ENCODE measurements at regions not wholly inside any gene's neighbourhood (a gene's known extent, or its start where the extent isn't known, plus 50 kb on each side); places are given as distances from the start of the nearest gene placed in this dataset.

- TF ChIP-seq, protein P1, sequence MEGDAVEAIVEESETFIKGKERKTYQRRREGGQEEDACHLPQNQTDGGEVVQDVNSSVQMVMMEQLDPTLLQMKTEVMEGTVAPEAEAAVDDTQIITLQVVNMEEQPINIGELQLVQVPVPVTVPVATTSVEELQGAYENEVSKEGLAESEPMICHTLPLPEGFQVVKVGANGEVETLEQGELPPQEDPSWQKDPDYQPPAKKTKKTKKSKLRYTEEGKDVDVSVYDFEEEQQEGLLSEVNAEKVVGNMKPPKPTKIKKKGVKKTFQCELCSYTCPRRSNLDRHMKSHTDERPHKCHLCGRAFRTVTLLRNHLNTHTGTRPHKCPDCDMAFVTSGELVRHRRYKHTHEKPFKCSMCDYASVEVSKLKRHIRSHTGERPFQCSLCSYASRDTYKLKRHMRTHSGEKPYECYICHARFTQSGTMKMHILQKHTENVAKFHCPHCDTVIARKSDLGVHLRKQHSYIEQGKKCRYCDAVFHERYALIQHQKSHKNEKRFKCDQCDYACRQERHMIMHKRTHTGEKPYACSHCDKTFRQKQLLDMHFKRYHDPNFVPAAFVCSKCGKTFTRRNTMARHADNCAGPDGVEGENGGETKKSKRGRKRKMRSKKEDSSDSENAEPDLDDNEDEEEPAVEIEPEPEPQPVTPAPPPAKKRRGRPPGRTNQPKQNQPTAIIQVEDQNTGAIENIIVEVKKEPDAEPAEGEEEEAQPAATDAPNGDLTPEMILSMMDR (IDR thresholded peaks at IDR 0.05) = no peak
- no peak for TF ChIP-seq RAD21 (IDR thresholded peaks at IDR 0.05; ENCODE audit: low read length)
- TF ChIP-seq ELF1 (IDR thresholded peaks at IDR 0.05) = no peak
- TF ChIP-seq, protein P2, sequence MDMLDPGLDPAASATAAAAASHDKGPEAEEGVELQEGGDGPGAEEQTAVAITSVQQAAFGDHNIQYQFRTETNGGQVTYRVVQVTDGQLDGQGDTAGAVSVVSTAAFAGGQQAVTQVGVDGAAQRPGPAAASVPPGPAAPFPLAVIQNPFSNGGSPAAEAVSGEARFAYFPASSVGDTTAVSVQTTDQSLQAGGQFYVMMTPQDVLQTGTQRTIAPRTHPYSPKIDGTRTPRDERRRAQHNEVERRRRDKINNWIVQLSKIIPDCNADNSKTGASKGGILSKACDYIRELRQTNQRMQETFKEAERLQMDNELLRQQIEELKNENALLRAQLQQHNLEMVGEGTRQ (IDR thresholded peaks at IDR 0.05; ENCODE audit: borderline replicate concordance, low read depth, low read length) = no peak
These were observed 126.4 kb downstream of the PJA1 start (continued) for GRCh38 chrX:69038816-69039215.

DNA sequence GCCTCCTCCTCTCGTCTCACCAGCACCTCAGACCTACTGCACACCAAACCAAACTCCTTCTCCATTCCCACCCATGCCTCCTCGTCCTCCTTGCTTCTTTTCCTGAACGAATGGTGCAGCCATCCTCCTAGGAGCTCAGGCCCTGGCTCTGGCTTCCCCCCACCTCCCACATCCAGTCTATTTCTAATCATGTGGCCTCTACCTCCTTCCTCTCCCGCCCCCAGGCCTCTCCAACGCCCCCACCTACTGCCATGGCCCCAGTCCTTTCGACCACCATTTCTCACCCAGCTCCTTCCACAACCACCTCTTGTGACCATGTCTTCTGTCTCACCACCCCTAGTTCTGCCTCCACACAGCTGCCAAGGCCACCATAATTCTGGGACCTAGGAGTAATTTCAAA lies 127.1 kb downstream of the PJA1 start:
- Histone ChIP-seq H3K4me2 (no peak overlapping the region), H3K9me3 (no peaks in the 10 kb centered on the region), H3F3A (replicated peaks; ENCODE audit: insufficient read depth) (no peaks in the 10 kb centered on the region), H3K27ac (ENCODE audit: low read depth in 2 of 2, low read length in 1 of 2) (no peak overlapping the region), H3K9ac (no peak overlapping the region), H3K9me2 (no peaks in the 10 kb centered on the region), H3K79me2 (ENCODE audit: insufficient read depth) (no peaks in the 10 kb centered on the region), H3K4me3 (ENCODE audit: low read depth in 2 of 2, low read length in 1 of 2) (no peak overlapping the region), H3K27me3 (ENCODE audit: insufficient read depth) (peaks cover 15% of the 10 kb centered on the region; the same call in 1 of the 2 replicates), H3K36me3 (replicated peaks in 1 of 2; ENCODE audit: control insufficient read depth in 1 of 2, insufficient read depth in 2 of 2, low read length in 1 of 2) (no peaks in the 10 kb centered on the region), H4K20me1 (ENCODE audit: insufficient read depth) (no peaks in the 10 kb centered on the region), H3K4me1 (ENCODE audit: control insufficient read depth in 1 of 2, insufficient read depth in 2 of 2, low read depth in 1 of 2, low read length in 1 of 2) (peaks cover 0 to 2% of the 10 kb centered on the region in 2 experiments; a peak in 1 of 4 replicates), H2AFZ (ENCODE audit: low read depth) (no peak overlapping the region)
- TF ChIP-seq GATA2 (CRISPR knock-in tag; IDR thresholded peaks at IDR 0.05) (no peak), FOXJ3 (CRISPR knock-in tag; IDR thresholded peaks at IDR 0.05) (no peak), EZH2phosphoT487 (IDR thresholded peaks at IDR 0.05; ENCODE audit: borderline replicate concordance, low read depth) (no peak), USF1 (IDR thresholded peaks at IDR 0.05; ENCODE audit: borderline replicate concordance, low read depth) (no peak), TCF12 (IDR thresholded peaks at IDR 0.05) (no peak)
- 18% methylated on average over 6 of the region's 6 CpGs for WGBS (ENCODE audit: low lambda C conversion rate)
- no peak for DNase-seq
- ChIA-PET CTCF (no interaction called here), POLR2A (no interaction called here)

GRCh38 chrX:69037786-69038185 lies 127.5 kb downstream of the PJA1 start:
- no peak overlapping the region for H3K9ac ChIP-seq
- H3K27me3 ChIP-seq (ENCODE audit: insufficient read depth) = peaks cover 15% of the 10 kb centered on the region; the same call in 1 of the 2 replicates
- no peaks in the 10 kb centered on the region for H4K20me1 ChIP-seq (ENCODE audit: insufficient read depth)
- no peak overlapping the region for H3K27ac ChIP-seq (ENCODE audit: low read depth in 2 of 2, low read length in 1 of 2)
- POLR2A ChIA-PET = no interaction called here
- no peaks in the 10 kb centered on the region for H3F3A ChIP-seq (replicated peaks; ENCODE audit: insufficient read depth)
- CTCF ChIA-PET = no interaction called here
- 18% methylated on average over 3 of the region's 3 CpGs for WGBS (ENCODE audit: low lambda C conversion rate)
- DNase-seq = no peak
- no peak overlapping the region for H2AFZ ChIP-seq (ENCODE audit: low read depth)
- H3K4me3 ChIP-seq (ENCODE audit: low read depth in 2 of 2, low read length in 1 of 2) = no peak overlapping the region
- no peaks in the 10 kb centered on the region for H3K36me3 ChIP-seq (replicated peaks in 1 of 2; ENCODE audit: control insufficient read depth in 1 of 2, insufficient read depth in 2 of 2, low read length in 1 of 2)
- TF ChIP-seq EP300 (IDR thresholded peaks at IDR 0.05; ENCODE audit: borderline replicate concordance in 1 of 2, low read depth in 1 of 2, low read length in 1 of 2) (no peak), MXI1 (IDR thresholded peaks at IDR 0.05; ENCODE audit: low read depth, low read length) (no peak), JUND (IDR thresholded peaks at IDR 0.05) (no peak), TCF12 (IDR thresholded peaks at IDR 0.05) (no peak), ELF1 (IDR thresholded peaks at IDR 0.05) (no peak), FOXM1 (IDR thresholded peaks at IDR 0.05; ENCODE audit: low read depth) (no peak), TEAD4 (IDR thresholded peaks at IDR 0.05; ENCODE audit: borderline replicate concordance, insufficient read depth) (no peak)
- TF ChIP-seq, protein P3, sequence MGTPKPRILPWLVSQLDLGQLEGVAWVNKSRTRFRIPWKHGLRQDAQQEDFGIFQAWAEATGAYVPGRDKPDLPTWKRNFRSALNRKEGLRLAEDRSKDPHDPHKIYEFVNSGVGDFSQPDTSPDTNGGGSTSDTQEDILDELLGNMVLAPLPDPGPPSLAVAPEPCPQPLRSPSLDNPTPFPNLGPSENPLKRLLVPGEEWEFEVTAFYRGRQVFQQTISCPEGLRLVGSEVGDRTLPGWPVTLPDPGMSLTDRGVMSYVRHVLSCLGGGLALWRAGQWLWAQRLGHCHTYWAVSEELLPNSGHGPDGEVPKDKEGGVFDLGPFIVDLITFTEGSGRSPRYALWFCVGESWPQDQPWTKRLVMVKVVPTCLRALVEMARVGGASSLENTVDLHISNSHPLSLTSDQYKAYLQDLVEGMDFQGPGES (IDR thresholded peaks at IDR 0.05; ENCODE audit: low read depth, low read length) = no peak
- H3K9me2 ChIP-seq = no peaks in the 10 kb centered on the region
- H3K9me3 ChIP-seq = no peaks in the 10 kb centered on the region
- H3K79me2 ChIP-seq (ENCODE audit: insufficient read depth) = no peaks in the 10 kb centered on the region
- peaks cover 0 to 2% of the 10 kb centered on the region in 2 experiments; a peak in 1 of 4 replicates for H3K4me1 ChIP-seq (ENCODE audit: control insufficient read depth in 1 of 2, insufficient read depth in 2 of 2, low read depth in 1 of 2, low read length in 1 of 2)
- no peak overlapping the region for H3K4me2 ChIP-seq

All from SK-N-SH (cell line).